ENCODE measurements at regions not wholly inside any gene's neighbourhood (a gene's known extent, or its start where the extent isn't known, plus 50 kb on each side); places are given as distances from the start of the nearest gene placed in this dataset.

DNA sequence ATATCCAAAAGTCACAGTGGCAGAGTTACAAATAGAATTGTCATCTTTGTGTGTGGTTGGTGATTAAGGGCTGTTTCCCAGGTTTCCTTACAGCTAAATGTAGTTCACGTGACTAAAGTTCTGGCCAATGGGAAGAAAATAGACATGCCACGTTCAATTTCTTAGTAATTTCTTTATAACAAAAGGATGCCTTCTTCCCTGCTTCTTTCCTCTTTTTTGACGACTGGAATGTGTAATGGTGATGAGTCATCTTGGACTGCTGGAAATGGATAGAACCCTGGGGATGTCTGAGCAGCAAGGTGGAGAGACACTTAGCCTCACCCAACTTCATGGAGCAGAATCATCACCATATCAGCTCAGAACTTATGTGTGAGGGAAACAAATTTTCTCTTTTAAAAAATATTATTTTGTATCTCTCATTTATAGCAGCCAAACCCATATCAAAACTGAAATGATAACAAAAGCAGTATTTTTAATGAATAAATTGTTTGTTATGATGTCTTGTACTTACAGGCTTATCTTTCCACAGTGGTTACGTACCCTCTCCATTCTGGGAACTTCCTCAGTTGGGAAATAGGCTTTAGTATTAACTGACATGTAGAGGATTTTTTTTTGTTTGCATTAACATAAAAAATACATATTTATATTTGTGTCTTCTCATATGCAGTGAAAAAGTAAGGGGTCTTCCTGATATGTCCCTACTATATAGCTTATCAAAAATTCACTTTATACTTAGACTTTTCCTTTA lies 91.1 kb upstream of the CDH2 start:
- Histone ChIP-seq H3K9me3 (ENCODE audit: insufficient read depth in 2 of 2, low read depth in 1 of 2, low read length in 1 of 2) (no peaks in the 10 kb centered on the region), H2BK5ac (ENCODE audit: low read depth, low read length) (no peak overlapping the region), H3K18ac (ENCODE audit: extremely low read depth, low read length) (no peak overlapping the region), H2BK20ac (ENCODE audit: low read length) (no peak overlapping the region), H4K91ac (replicated peaks; ENCODE audit: insufficient read length, low read length) (no peak overlapping the region), H2BK120ac (replicated peaks; ENCODE audit: low read depth, low read length) (no peak overlapping the region), H3K23me2 (ENCODE audit: low read depth, low read length) (no peaks in the 10 kb centered on the region), H3K9ac (replicated peaks in 1 of 4; ENCODE audit: extremely low read depth in 1 of 4, low read depth in 3 of 4, low read length in 3 of 4) (no peak overlapping the region), H3K4me2 (ENCODE audit: insufficient read depth in 1 of 2, low read depth in 2 of 2, low read length in 2 of 2) (no peak overlapping the region), H3K36me3 (ENCODE audit: control insufficient read depth in 2 of 4, insufficient read depth in 4 of 4, low read length in 3 of 4) (no peaks in the 10 kb centered on the region), H3K79me2 (ENCODE audit: control insufficient read depth in 1 of 2, insufficient read depth in 2 of 2, low read length in 2 of 2) (no peaks in the 10 kb centered on the region), H3K27me3 (replicated peaks in 1 of 4; ENCODE audit: control insufficient read depth in 3 of 4, extremely low read depth in 1 of 4, insufficient read depth in 3 of 4, low read length in 3 of 4) (no peaks in the 10 kb centered on the region), H2AK5ac (ENCODE audit: low read depth, low read length) (no peak overlapping the region), H2BK15ac (ENCODE audit: low read length) (no peak overlapping the region), H3K79me1 (ENCODE audit: low read depth, low read length) (no peaks in the 10 kb centered on the region), H2BK12ac (ENCODE audit: low read depth, low read length) (no peak overlapping the region), H2AFZ (ENCODE audit: low read length) (no peak overlapping the region), H4K8ac (ENCODE audit: extremely low read depth, insufficient read depth, low read length) (no peak overlapping the region), H3K4me3 (ENCODE audit: extremely low read depth in 1 of 4, insufficient read depth in 2 of 4, low read depth in 3 of 4, low read length in 4 of 4) (no peak overlapping the region), H4K5ac (ENCODE audit: insufficient read length, low read depth, low read length) (no peak overlapping the region), H3K4me1 (replicated peaks in 1 of 4; ENCODE audit: control insufficient read depth in 3 of 4, insufficient read depth in 4 of 4, low read length in 3 of 4) (no peaks in the 10 kb centered on the region), H3K56ac (replicated peaks; ENCODE audit: insufficient read length, low read depth, low read length) (no peak overlapping the region), H3K14ac (ENCODE audit: insufficient read length) (no peak overlapping the region), H3K23ac (ENCODE audit: insufficient read length) (no peak overlapping the region), H3K4ac (replicated peaks; ENCODE audit: insufficient read length, low read depth, low read length) (no peak overlapping the region), H4K20me1 (replicated peaks in 1 of 2; ENCODE audit: control insufficient read depth in 1 of 2, insufficient read depth in 2 of 2, low read length in 2 of 2) (no peaks in the 10 kb centered on the region), H3K27ac (ENCODE audit: low read depth, low read length) (no peak overlapping the region)
- TF ChIP-seq POU5F1 (IDR thresholded peaks at IDR 0.05; ENCODE audit: low read depth, low read length): no peak
- no peak for TF ChIP-seq RBBP5 (IDR thresholded peaks at IDR 0.05; ENCODE audit: borderline replicate concordance, low read depth, low read length)
- no peak for TF ChIP-seq EP300 (IDR thresholded peaks at IDR 0.05; ENCODE audit: borderline replicate concordance in 1 of 2, low read depth in 2 of 2, low read length in 2 of 2)
- no peak for TF ChIP-seq TAF1 (IDR thresholded peaks at IDR 0.05; ENCODE audit: low read depth, low read length)
- TF ChIP-seq, protein P1, sequence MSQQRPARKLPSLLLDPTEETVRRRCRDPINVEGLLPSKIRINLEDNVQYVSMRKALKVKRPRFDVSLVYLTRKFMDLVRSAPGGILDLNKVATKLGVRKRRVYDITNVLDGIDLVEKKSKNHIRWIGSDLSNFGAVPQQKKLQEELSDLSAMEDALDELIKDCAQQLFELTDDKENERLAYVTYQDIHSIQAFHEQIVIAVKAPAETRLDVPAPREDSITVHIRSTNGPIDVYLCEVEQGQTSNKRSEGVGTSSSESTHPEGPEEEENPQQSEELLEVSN (IDR thresholded peaks at IDR 0.05): no peak
- no peak for TF ChIP-seq SRF (IDR thresholded peaks at IDR 0.05; ENCODE audit: low read depth, low read length)
- no peak for TF ChIP-seq CHD2 (IDR thresholded peaks at IDR 0.05; ENCODE audit: low read length)
- TF ChIP-seq CTBP2 (IDR thresholded peaks at IDR 0.05; ENCODE audit: borderline replicate concordance, insufficient read depth, insufficient read length, low read length): no peak
- CTCF ChIA-PET (ENCODE audit: partially characterized antibody): no interaction called here
- DNase-seq (ENCODE audit: low read depth in 1 of 2, low spot score in 2 of 2) (no peak), FAIRE-seq (no peak)
- 88% methylated on average over 4 of the region's 4 CpGs; no CpG with 5 or more reads in 1 of the 2 experiments for WGBS, 2 experiments (ENCODE audit: extremely low coverage in 1 of 2, insufficient coverage in 1 of 2, insufficient read length in 1 of 2, insufficient replicate concordance in 2 of 2, low coverage in 1 of 2, low lambda C conversion rate in 2 of 2, missing lambda C conversion rate in 1 of 2)
- POLR2A ChIA-PET (ENCODE audit: partially characterized antibody): no interaction called here
